ENCODE measurements at regions not wholly inside any gene's neighbourhood (a gene's known extent, or its start where the extent isn't known, plus 50 kb on each side); places are given as distances from the start of the nearest gene placed in this dataset.

- H3K4me3 ChIP-seq (ENCODE audit: low read depth, low read length), result no peak overlapping the region
- no peak for TF ChIP-seq CTCF (IDR thresholded peaks at IDR 0.05; ENCODE audit: low read depth, low read length)
These were observed 304.0 kb upstream of the PITX2 start for GRCh38 chr4:110926841-110927400.

- no peak for TF ChIP-seq CTCF (IDR thresholded peaks at IDR 0.05; ENCODE audit: low read depth, low read length)
- no peak overlapping the region for H3K4me3 ChIP-seq (ENCODE audit: low read depth, low read length)
These were observed 310.5 kb upstream of the PITX2 start for GRCh38 chr4:110933341-110933740.

GRCh38 chr4:110944501-110944900 is 321.6 kb upstream of the PITX2 start:
- TF ChIP-seq CTCF (IDR thresholded peaks at IDR 0.05; ENCODE audit: low read depth, low read length), result no peak
- no peak overlapping the region for H3K4me3 ChIP-seq (ENCODE audit: low read depth, low read length)

- TF ChIP-seq CTCF (IDR thresholded peaks at IDR 0.05; ENCODE audit: low read depth, low read length), result no peak
- no peak overlapping the region for H3K4me3 ChIP-seq (ENCODE audit: low read depth, low read length)
These were observed 322.7 kb upstream of the PITX2 start for GRCh38 chr4:110945600-110945999.

- no peak overlapping the region for H3K4me3 ChIP-seq (ENCODE audit: low read depth, low read length)
- no peak for TF ChIP-seq CTCF (IDR thresholded peaks at IDR 0.05; ENCODE audit: low read depth, low read length)
These were observed 326.7 kb upstream of the PITX2 start for GRCh38 chr4:110949542-110949941.

GRCh38 chr4:110950731-110951130 is 327.9 kb upstream of the PITX2 start:
- TF ChIP-seq CTCF (IDR thresholded peaks at IDR 0.05; ENCODE audit: low read depth, low read length), result no peak
- H3K4me3 ChIP-seq (ENCODE audit: low read depth, low read length), result no peak overlapping the region

GRCh38 chr4:110953191-110953590 is 330.3 kb upstream of the PITX2 start:
- no peak for TF ChIP-seq CTCF (IDR thresholded peaks at IDR 0.05; ENCODE audit: low read depth, low read length)
- H3K4me3 ChIP-seq (ENCODE audit: low read depth, low read length), result no peak overlapping the region
